GM21447 (cell line): ENCODE measurements at regions not wholly inside any gene's neighbourhood (a gene's known extent, or its start where the extent isn't known, plus 50 kb on each side); places are given as distances from the start of the nearest gene placed in this dataset.
"Not testable (repeated sequence)": the region's sequence is repeated elsewhere in the genome, so short reads cannot be mapped to it uniquely, and the experiment has no call there.

Source experiments
- ATAC-seq: cut with Tn5 transposase; IDR thresholded peaks from one replicate; pipeline ENCODE4 v1.9.1; 2021; ENCODE audit not compliant: unreplicated experiment

DNA sequence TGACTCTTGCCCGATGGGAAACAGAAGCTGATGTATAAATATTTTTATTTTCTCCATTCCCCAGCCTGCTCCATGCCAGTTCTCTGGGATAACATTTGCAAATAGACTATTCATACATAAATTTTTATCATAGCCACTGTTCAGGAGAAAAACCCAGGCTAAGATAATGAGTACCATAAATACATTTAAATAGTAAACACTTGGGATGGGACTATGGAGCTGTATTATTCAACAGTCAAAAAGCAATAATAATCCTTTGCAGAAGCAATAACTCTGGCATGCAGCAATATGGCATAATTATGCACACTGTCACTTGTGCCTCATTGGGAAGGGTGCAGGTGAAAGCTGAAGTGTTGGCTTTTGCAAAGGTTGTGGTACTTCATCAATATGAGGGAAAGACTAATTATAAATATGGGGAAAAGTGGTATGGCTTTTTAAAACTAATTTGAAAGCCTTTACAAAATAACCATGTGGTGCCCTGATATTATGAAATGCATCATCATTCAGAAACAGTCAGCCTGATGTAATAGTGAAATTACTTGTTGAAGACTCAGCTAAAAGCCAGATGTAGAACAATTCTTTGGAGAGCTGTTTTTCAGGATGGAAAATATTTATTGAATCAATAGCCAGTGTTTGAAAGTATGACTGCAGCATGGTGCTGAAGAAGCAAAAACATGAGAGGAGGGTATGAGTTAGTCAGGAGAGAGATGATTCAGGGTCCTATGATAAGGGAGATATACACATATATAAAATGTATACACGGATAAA, 2476.7 kb downstream of the PCDH9 start:
- no peak for ATAC-seq

DNA sequence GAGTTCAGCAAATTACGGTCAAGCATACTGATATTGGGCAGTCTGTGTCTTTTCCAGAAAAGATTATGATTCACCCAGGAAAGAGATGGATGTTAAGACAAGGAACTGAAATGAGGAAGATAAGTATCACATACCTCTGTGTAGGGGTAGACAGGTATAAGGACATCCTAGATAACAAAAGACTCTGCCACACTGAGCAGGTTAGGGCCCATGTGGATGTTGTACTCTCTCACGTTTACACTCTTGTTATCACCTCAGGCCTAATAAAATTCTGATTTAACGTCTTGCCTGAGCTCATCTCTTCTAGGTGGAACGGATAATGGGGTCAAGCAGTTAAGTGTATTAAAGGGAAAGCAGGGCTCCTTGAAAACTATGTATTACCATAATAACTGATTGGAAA, 2480.8 kb downstream of the PCDH9 start:
- no peak for ATAC-seq

DNA sequence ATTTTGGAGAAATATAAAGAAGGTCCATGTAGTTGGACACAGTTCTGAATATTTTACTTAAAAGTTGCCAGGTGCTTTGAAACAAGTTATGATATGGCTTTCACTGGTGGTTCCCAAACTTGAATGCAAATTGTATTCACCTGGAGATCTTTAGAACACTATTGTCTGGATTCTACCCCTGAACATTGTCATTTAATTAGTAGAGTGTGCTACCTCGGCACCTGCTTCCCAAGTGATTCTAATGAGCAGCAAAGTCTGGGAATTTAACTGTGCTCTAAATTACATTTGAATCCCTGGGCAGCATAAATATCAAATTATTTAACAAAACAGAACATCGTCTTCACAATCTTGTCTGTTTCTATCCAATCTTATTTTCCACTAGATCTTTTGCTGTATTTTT, 2483.3 kb downstream of the PCDH9 start:
- ATAC-seq: no peak

DNA sequence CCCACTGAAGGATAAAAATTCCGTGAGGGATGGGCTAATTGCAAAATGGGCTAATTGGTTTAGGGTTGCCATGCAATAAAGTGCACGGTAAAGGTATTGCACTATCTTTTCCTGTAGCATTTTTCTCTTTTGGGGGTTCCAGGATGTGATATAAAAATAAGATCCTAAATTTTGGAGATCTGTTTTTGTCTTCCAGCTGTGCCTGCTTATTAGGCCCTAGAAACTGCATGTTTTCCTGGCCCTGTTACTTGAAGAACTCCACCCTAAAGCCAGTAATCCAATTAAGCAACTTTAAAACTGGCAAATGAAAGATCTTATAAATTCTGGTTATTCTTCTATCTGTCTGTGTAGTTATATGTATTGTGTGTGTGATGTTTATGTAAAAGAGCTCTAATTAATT, 2489.6 kb downstream of the PCDH9 start:
- ATAC-seq: no peak

DNA sequence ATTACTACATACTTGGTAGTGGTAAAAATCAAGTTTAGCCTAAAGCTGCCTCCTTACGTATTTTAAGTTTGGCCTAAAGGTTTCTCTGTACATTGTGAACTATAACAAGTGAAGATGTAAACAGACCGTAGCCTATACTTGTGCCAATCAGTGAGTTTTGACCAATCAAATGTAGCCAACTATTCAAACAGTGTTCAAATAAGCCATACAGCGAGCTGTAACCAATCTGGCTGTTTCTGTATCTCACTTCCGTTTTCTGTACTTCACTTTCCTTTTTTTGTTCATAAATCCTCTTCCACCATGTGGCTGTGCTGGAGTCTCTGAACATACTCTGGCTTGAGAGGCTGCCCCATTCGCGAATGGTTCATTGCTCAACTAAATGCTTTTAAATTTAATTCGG, 2504.6 kb downstream of the PCDH9 start:
- ATAC-seq: no peak

DNA sequence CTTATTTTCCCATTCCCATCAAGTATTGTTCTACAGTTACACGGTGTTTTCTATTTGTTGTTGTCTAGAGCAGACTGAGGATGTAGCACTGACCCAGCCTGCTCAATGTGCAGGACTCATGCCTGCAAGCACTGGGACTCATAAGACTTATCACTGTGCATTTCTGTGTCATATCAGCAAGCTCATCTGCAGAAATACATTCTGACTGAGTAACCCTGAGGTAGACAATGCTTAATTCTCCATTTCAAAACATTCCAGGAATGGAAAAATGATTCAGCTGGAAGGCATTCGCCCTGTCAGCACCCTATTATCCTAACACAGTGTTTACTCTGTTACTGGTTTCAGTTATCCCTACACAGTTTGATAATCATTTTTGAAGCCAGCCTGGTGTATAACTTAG, 2506.4 kb downstream of the PCDH9 start:
- no peak for ATAC-seq

DNA sequence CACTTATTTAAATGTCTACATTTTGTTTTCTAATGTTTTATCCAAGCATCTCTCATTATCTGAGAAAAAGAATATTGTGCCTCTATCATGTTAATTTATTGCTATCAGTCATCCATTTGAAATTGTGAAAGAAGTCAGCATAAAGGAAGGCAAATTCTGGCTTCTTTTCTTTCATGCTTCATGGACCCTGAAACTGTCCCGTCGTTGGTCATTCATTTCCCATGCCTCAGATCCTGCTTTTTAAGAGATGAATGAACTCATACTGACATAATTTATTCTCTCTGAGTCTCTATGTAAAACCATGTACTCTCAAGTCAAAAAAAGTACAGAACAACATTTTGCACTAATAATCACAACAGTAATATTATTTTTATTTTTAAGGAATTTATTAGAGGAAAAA, 2512.0 kb downstream of the PCDH9 start:
- ATAC-seq: no peak

DNA sequence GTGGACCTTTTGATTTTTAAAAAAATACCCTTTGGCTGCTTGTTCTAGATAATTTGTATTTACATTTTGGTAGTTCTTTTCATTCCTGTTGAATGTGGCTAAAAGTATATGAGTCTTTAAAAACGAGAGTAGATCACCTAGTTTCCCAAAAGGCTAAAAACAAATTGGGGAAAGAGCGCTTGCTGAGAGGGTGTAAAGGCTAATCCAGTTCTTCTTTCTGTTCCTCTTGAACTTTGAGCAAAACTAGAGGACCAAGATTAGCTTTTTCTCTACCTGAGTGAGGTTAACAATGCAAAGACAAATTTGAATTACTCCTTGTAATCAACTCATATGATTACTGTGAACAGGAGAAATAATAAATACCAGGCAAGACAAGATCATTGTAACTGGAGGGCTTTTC, 2513.2 kb downstream of the PCDH9 start:
- no peak for ATAC-seq

DNA sequence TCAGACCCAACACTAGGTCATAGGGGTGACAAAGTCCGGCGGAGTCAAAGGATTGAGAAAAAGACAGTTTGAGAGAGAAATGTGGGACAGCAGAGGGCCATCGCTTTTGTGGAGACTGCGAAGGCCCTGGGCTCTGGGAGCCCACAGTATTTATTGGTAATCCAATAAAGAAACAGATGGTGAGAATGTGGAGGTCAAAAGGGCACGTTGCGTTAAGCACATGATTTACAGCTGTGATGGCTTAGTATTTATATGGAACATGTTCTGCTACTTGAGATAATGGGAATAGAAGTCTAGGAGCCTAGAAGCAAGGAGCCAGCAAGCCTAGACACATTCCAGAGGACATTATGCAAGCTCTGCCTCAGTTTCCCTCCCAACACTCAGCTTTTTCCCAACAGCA, 2521.1 kb downstream of the PCDH9 start:
- ATAC-seq: no peak

DNA sequence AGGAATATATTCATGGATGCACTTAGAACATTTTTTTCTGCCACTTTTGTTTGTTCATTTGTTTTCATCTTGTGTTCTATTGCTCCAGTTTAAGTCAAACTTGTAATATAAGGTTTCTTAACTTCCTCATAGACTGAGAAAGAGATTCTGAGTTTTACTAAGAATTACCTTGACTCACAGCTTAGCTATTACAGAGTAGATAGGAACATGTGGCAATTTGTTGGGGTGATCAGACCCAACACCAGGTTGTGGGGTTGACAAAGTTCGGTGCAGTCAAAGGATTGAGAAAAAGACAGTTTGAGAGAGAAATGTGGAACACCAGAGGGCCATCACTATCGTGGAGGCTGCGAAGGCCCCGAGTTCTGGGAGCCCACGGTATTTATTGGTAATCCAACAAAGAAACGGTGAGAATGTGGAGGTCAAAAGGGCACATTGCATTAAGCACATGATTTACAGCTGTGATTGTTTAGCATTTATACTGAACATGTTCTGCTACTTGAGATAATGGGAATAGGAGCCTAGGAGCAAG, 2526.0 kb downstream of the PCDH9 start:
- ATAC-seq: no peak

DNA sequence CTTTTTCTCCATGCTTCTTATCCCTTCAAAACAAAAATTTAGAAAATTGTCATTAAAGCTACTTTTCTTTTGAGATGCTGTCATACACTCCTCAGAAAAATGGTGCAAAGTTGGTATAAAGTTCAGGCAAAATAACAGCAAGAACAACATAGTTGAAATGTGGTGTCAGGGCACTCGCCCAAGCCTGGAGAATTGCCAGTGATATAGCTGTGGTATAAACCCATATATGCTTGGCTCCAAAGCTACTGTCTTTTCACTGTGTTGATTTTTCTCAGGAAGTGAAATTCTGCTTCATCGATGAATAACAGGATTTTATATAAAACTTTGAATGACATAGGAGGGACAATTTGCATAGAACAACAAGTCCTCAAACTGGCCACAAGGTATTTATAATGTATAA, 2532.9 kb downstream of the PCDH9 start:
- no peak for ATAC-seq

DNA sequence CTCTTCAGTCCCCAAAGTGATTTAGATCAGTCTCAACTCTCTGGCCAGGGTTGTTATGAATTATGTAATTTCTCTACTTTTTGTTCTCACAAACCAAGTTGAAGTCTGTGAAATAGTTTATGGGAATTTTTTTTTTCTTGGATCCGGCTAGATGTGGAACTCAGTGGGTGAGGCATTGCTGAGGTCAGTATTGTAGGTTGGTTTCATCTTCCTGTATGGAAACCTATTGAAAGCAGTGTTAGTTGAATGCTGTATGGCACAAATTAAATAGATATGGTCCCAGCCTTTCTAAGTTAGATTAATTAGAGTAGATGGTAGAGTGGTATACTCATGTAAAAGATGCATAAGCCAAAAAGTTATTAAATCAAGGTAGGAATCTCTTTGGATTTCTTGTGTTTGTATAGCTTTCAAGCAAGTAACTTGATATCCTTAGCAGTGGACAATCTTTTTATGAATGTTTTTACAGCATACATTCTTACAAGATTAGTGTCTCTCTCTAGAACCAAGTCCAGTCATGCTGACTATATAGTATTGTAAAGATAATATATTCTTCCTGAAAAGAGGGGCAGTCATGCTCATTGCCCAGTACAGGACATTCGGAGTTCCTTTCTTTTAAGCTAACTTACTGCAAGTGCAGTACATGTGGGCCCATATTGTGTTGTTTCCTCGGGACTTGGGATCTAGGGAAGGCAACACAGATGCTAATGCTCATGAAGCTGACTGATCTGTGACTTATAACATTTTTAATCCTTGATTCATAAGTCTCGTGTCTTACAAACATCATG, 2541.1 kb downstream of the PCDH9 start:
- ATAC-seq: no peak

DNA sequence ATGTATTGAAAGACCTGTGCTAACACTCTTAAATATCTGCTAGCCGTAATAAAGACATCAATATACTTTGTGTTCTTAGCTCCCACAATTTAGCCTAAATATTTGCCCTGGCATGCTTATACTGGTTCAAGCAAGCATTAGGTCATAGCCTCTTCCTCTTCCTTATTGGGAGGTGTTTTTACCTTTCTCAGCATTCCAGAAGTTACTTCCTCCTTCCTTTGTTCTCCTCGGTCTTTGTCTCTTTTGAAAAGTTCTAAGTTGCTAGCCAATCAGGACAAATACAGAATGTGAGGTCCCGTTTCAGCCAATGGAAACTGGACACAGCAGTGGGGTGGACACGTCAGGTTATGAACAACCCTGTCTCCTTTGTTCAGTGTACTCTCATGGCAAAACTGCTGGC, 2543.6 kb downstream of the PCDH9 start:
- not testable (repeated sequence) for ATAC-seq

DNA sequence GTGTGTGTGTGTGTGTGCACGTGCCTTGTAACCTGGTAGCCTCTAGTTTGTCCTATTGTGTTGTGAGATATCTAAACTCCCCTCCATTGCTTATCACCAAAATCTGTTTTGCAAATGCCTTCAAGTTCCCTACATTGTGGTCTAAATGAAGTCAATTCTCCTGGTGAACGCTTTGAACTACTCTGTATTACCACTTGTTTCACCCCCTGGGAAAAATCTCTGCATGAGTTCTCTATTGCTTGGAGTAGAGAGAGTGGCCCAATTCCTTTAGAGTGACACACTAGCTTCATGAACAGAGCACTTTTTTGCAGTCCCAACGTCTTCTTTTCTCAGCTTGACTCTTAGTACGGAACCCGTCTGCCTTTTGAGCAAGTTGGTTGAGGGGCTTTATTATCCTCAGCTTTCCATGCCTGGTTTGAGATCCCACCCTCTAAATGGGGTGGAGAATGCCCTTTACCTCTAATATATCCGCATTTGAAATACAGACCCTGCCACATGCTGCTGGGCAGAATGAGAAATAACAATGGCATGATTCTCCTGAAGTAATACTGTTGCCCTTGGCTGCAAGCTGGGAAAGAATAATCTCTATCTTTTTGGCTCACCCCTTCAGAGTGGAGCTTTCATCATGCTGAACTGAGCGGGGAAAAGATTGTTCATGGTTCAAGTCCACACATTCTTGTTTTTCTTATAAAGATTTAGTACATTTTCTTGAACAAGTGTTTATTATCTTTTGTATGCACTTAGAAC, 2545.3 kb downstream of the PCDH9 start:
- no peak for ATAC-seq

DNA sequence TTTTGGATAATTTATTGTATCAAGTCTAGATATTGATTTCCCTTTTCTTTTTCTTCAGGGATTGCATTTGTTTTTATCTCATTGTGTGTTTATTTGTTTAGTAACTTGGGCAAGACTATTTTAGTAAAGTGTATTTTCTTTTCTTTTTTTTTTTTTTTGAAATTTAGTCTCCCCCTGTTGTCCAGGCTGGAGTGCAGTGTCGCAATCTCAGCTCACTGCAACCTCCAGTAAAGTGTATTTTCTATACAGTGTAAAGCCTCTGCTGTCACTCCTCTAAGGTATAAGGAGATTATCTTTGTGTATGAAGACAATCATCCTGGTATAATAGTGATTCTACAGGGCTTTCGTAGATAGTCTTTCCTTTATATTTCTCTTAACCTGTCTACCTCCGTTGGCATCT, 2546.0 kb downstream of the PCDH9 start:
- no peak for ATAC-seq

DNA sequence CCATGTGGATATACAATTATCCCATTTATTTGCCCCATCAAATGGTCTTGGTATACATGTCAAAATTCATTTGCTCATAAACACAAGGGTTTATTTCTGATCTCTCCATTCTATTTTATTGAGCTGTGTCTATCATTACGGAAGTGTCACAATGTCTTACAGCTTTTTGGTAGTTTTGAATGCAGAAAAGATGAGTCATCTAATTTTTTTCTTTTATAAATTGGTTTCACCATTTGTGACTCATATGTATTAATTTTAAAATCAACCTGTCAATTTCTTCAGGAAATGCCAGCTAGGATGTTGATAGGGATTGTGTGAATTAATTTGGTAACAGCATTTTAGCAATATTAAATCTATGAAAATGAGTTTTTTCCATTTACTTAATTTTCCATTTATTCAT, 2549.4 kb downstream of the PCDH9 start:
- no peak for ATAC-seq

DNA sequence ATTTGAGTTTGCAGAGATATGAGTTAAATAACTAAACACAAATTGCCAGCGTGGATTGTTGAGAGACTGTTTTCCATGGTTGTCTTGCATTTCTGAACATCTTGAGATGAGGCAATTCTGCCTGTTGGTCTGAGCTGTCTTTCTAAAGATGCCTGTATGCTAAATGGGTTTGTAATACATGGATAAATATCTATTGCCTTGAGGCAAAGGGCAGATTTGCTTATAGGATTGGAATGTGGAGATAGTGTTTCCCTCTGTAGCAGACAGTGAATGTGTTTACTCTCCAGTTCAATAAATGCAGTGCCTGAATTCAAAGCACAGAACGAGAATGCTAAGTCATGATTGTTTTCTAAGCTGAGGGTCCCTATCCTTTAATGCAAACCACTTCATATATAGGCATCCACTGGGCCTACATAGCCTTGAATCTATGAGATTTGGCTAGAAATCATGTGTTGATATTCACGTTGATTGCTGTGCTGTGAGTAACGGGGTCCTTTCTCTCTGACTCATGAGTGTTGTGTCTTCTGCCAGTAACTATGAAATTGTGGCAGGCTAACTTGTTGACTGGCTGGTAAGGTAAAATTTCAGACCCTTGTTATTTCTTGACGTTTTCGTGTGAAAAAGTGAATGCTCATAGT, 2554.8 kb downstream of the PCDH9 start:
- ATAC-seq: no peak

DNA sequence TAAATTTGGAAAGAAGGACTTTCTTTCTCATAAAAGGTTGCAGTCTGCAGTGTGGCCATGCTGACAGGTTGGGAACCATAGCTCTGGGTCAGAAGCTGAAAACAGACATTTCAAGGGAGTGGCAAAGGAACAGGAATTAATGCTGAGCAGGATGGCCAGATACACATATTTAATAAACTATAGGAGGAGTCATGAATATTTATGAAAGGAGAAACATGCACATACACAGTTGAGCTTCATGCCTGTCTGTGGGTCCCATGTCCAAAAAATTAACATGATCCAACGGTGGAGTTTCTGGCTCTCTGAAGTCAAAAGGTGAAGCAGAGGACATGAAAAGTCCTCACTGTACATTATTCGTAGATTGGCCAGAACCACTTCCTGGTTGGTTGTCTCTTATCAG, 2556.0 kb downstream of the PCDH9 start:
- ATAC-seq: no peak

DNA sequence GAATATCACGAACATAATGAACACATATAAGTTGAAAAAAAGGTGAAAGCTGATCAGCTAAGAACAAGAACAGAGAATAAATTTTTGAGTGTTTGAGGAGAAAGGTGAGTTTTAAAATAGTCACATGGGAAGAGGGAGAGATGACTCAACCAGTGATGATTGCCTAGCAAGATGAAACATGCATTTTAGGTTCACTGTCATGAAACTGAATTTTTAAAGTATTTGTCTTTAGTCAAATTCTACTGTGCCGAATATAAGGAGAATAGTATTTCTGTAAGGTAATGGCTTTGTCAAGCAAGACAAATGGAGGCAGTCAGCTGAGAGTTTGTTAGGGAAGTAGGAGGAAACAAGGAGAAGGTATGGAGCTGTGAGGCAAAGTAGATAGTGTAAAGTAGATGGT, 2557.4 kb downstream of the PCDH9 start:
- no peak for ATAC-seq

DNA sequence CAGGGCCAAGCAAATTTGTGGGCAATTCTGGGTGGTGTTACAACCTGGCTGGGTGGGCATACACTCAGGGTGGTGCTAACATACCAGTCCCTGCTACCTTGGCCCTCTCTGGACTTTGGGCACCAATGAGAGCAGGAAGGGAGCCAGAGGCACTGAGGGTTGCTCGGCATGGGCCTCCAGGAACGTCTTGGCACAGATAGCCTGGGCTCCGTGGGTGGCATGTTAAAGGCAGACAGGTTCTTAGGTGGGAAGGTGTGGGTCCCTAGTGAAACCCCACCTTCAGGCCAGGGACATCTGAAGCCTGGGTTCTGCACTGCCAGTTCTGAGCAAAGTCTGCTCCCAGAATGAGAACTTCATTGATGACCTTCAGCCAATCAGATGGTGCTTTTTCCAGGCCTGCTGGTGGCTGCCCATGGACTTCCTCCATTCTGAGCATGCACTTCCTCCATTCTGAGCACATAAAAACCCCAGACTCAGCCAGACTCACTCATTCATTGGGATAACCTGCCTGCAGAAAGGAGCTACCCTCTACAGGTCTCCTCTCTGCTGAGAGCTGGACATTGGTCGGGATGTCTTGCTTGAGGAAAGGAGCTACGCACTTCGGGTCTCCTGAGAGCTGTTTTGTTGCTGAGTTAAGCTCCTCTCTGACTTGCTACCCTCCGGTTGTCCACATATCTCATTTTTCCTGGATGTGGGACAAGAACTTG, 2567.1 kb downstream of the PCDH9 start:
- no peak for ATAC-seq

DNA sequence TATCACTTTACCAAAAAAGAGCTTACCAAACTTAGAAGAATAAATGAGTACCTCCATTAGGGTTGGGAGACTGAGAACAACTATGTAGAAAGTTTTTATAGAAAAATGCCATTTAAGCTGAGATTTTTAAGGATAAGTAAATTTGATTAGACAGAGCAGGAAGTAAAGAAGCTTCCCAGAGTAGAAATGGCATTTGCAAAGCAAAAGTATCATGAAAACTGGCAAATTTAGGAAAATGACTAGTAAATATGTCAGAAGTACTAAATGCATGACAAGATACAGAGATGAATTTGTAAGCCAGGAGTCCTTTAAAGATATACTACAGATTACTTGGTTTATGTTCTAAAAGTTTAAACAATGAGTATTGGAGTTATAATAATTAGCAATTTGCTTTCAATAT, 2581.8 kb downstream of the PCDH9 start:
- no peak for ATAC-seq
